ENCODE measurements at regions not wholly inside any gene's neighbourhood (a gene's known extent, or its start where the extent isn't known, plus 50 kb on each side); places are given as distances from the start of the nearest gene placed in this dataset.
"Not testable (repeated sequence)": the region's sequence is repeated elsewhere in the genome, so short reads cannot be mapped to it uniquely, and the experiment has no call there.

GRCh38 chr6:19354181-19354580, 483.0 kb upstream of the ID4 start:
- no peak for DNase-seq (ENCODE audit: low read depth)
- in situ Hi-C loops (cut with HindIII; ENCODE audit: low pct_unique_long_range_greater_than_20kb, low sequenced_read_pairs), result no loop called here

GRCh38 chr6:19356692-19357091, 480.5 kb upstream of the ID4 start:
- no peak for DNase-seq (ENCODE audit: low read depth)
- in situ Hi-C loops (cut with HindIII; ENCODE audit: low pct_unique_long_range_greater_than_20kb, low sequenced_read_pairs), result no loop called here

GRCh38 chr6:19362396-19362795, 474.8 kb upstream of the ID4 start:
- no peak for DNase-seq (ENCODE audit: low read depth)
- in situ Hi-C loops (cut with HindIII; ENCODE audit: low pct_unique_long_range_greater_than_20kb, low sequenced_read_pairs), result no loop called here

GRCh38 chr6:19368511-19368910, 468.7 kb upstream of the ID4 start:
- in situ Hi-C loops (cut with HindIII; ENCODE audit: low pct_unique_long_range_greater_than_20kb, low sequenced_read_pairs), result no loop called here
- no peak for DNase-seq (ENCODE audit: low read depth)

GRCh38 chr6:19369785-19370184, 467.4 kb upstream of the ID4 start:
- no peak for DNase-seq (ENCODE audit: low read depth)
- in situ Hi-C loops (cut with HindIII; ENCODE audit: low pct_unique_long_range_greater_than_20kb, low sequenced_read_pairs), result no loop called here

- in situ Hi-C loops (cut with HindIII; ENCODE audit: low pct_unique_long_range_greater_than_20kb, low sequenced_read_pairs), result no loop called here
- DNase-seq (ENCODE audit: low read depth), result no peak
These were observed 466.3 kb upstream of the ID4 start for GRCh38 chr6:19370831-19371230.

- in situ Hi-C loops (cut with HindIII; ENCODE audit: low pct_unique_long_range_greater_than_20kb, low sequenced_read_pairs), result no loop called here
These were observed 461.6 kb upstream of the ID4 start for GRCh38 chr6:19375613-19376012.

GRCh38 chr6:19377722-19378121, 459.4 kb upstream of the ID4 start:
- no peak for DNase-seq (ENCODE audit: low read depth)
- in situ Hi-C loops (cut with HindIII; ENCODE audit: low pct_unique_long_range_greater_than_20kb, low sequenced_read_pairs), result no loop called here

More at GRCh38 chr6:19375613-19376012, 461.6 kb upstream of the ID4 start:
- no peak for DNase-seq (ENCODE audit: low read depth)

GRCh38 chr6:19380293-19380692, 456.9 kb upstream of the ID4 start:
- in situ Hi-C loops (cut with HindIII; ENCODE audit: low pct_unique_long_range_greater_than_20kb, low sequenced_read_pairs), result no loop called here
- DNase-seq (ENCODE audit: low read depth), result no peak

- in situ Hi-C loops (cut with HindIII; ENCODE audit: low pct_unique_long_range_greater_than_20kb, low sequenced_read_pairs), result no loop called here
- no peak for DNase-seq (ENCODE audit: low read depth)
These were observed 454.5 kb upstream of the ID4 start for GRCh38 chr6:19382676-19383075.

GRCh38 chr6:19391926-19392325, 445.2 kb upstream of the ID4 start:
- DNase-seq (ENCODE audit: low read depth), result no peak
- in situ Hi-C loops (cut with HindIII; ENCODE audit: low pct_unique_long_range_greater_than_20kb, low sequenced_read_pairs), result no loop called here

GRCh38 chr6:19394051-19394450, 443.1 kb upstream of the ID4 start:
- in situ Hi-C loops (cut with HindIII; ENCODE audit: low pct_unique_long_range_greater_than_20kb, low sequenced_read_pairs), result no loop called here
- DNase-seq (ENCODE audit: low read depth), result no peak

- no peak for DNase-seq (ENCODE audit: low read depth)
- in situ Hi-C loops (cut with HindIII; ENCODE audit: low pct_unique_long_range_greater_than_20kb, low sequenced_read_pairs), result no loop called here
These were observed 442.5 kb upstream of the ID4 start for GRCh38 chr6:19394687-19395086.

GRCh38 chr6:19395316-19395715, 441.9 kb upstream of the ID4 start:
- DNase-seq (ENCODE audit: low read depth), result no peak

GRCh38 chr6:19399406-19399805, 437.8 kb upstream of the ID4 start:
- in situ Hi-C loops (cut with HindIII; ENCODE audit: low pct_unique_long_range_greater_than_20kb, low sequenced_read_pairs), result no loop called here
- no peak for DNase-seq (ENCODE audit: low read depth)

More at GRCh38 chr6:19395316-19395715, 441.9 kb upstream of the ID4 start:
- in situ Hi-C loops (cut with HindIII; ENCODE audit: low pct_unique_long_range_greater_than_20kb, low sequenced_read_pairs), result no loop called here

GRCh38 chr6:19404884-19405283, 432.3 kb upstream of the ID4 start:
- in situ Hi-C loops (cut with HindIII; ENCODE audit: low pct_unique_long_range_greater_than_20kb, low sequenced_read_pairs); DNase-seq (ENCODE audit: low read depth): not testable (repeated sequence)

GRCh38 chr6:19408331-19408730, 428.8 kb upstream of the ID4 start:
- no peak for DNase-seq (ENCODE audit: low read depth)
- in situ Hi-C loops (cut with HindIII; ENCODE audit: low pct_unique_long_range_greater_than_20kb, low sequenced_read_pairs), result no loop called here

GRCh38 chr6:19410481-19410880, 426.7 kb upstream of the ID4 start:
- DNase-seq (ENCODE audit: low read depth), result peak; percentile 55
- in situ Hi-C loops (cut with HindIII; ENCODE audit: low pct_unique_long_range_greater_than_20kb, low sequenced_read_pairs), result no loop called here

- in situ Hi-C loops (cut with HindIII; ENCODE audit: low pct_unique_long_range_greater_than_20kb, low sequenced_read_pairs), result no loop called here
These were observed 423.8 kb upstream of the ID4 start for GRCh38 chr6:19413323-19413722.

GRCh38 chr6:19415605-19416326, 421.4 kb upstream of the ID4 start:
- peak; percentile 49 for DNase-seq (ENCODE audit: low read depth)
- in situ Hi-C loops (cut with HindIII; ENCODE audit: low pct_unique_long_range_greater_than_20kb, low sequenced_read_pairs), result no loop called here

More at GRCh38 chr6:19413323-19413722, 423.8 kb upstream of the ID4 start:
- DNase-seq (ENCODE audit: low read depth), result no peak

All from Caki2 (cell line).